ENCODE measurements at regions not wholly inside any gene's neighbourhood (a gene's known extent, or its start where the extent isn't known, plus 50 kb on each side); places are given as distances from the start of the nearest gene placed in this dataset.

DNA sequence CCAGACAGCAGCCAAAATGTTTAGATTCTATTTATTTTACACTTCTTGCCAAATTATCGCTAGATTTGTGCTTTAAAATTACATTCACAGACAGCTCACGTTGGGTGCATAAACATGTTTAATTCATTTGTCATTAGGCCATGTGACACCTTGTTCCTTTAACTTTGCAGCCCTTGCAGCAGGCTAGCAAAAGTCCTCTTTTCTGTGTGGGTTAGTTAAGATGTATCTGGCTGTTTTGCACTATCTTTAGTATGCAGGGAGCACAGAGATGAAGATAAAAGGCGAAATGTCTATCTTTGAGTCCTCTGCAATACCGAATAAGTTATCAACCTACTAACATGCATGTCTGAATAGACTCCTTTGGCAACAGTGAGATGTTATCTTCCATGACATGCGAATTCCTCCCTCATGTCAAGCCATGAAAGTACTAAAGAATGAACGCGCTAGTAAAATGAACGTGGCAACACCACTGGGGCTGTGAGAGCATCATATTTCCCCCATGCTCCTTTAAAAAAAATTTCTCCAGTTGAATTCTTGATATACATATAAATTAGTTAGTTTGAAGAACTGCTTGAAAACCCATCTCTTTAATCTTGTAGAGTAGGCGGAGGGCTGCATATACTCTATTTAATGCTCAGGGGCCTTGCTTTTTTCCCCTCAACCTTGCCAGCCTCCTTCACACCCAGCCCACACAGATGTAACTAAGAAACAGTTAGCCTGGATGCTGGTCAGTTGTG is 620.4 kb upstream of the NR2F2 start:
- TF ChIP-seq TAF1 (IDR thresholded peaks at IDR 0.05; ENCODE audit: low read depth, low read length) (no peak), SPI1 (IDR thresholded peaks at IDR 0.05; ENCODE audit: low read depth, low read length) (no peak), PAX5 (IDR thresholded peaks at IDR 0.05; ENCODE audit: insufficient read depth, low read length, severe bottlenecking) (no peak), POLR2AphosphoS5 (IDR thresholded peaks at IDR 0.05; ENCODE audit: low read depth, low read length) (no peak), POU2F2 (IDR thresholded peaks at IDR 0.05; ENCODE audit: low read depth, low read length) (no peak), POLR2A (IDR thresholded peaks at IDR 0.05; ENCODE audit: low read depth, low read length) (no peak)
- FAIRE-seq, result no peak
- DNase-seq (ENCODE audit: insufficient read length, low spot score), result no peak

DNA sequence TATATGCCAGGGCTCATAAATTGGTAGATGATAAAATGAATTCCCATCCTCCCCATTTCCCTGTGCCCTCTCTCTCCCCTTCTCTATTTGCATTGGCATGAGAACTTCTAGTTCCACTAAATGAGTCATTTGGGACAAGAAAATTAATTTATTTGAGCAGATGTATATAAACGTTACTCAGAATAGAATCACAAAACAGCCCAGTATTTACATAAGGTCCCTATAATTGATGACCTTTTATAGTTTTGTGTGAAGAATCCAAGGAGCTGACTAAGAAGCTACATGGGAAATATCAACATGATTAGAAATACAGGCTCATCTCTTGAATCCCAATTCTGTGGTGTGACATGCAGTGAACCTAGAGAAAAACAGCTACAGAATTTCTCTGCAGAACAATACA is 617.7 kb upstream of the NR2F2 start:
- DNase-seq (ENCODE audit: insufficient read length, low spot score), result no peak
- FAIRE-seq, result no peak
- TF ChIP-seq POU2F2 (IDR thresholded peaks at IDR 0.05; ENCODE audit: low read depth, low read length) (no peak), PAX5 (IDR thresholded peaks at IDR 0.05; ENCODE audit: insufficient read depth, low read length, severe bottlenecking) (no peak)

GRCh38 chr15:95713324-95713723 is 617.2 kb upstream of the NR2F2 start:
- TF ChIP-seq POLR2AphosphoS5 (IDR thresholded peaks at IDR 0.05; ENCODE audit: low read depth, low read length), result no peak
- no peak for TF ChIP-seq SPI1 (IDR thresholded peaks at IDR 0.05; ENCODE audit: low read depth, low read length)
- TF ChIP-seq PAX5 (IDR thresholded peaks at IDR 0.05; ENCODE audit: insufficient read depth, low read length, severe bottlenecking), result no peak
- no peak for TF ChIP-seq TAF1 (IDR thresholded peaks at IDR 0.05; ENCODE audit: low read depth, low read length)
- no peak for TF ChIP-seq POLR2A (IDR thresholded peaks at IDR 0.05; ENCODE audit: low read depth, low read length)
- no peak for TF ChIP-seq POU2F2 (IDR thresholded peaks at IDR 0.05; ENCODE audit: low read depth, low read length)
- FAIRE-seq, result no peak
- no peak for DNase-seq (ENCODE audit: insufficient read length, low spot score)

DNA sequence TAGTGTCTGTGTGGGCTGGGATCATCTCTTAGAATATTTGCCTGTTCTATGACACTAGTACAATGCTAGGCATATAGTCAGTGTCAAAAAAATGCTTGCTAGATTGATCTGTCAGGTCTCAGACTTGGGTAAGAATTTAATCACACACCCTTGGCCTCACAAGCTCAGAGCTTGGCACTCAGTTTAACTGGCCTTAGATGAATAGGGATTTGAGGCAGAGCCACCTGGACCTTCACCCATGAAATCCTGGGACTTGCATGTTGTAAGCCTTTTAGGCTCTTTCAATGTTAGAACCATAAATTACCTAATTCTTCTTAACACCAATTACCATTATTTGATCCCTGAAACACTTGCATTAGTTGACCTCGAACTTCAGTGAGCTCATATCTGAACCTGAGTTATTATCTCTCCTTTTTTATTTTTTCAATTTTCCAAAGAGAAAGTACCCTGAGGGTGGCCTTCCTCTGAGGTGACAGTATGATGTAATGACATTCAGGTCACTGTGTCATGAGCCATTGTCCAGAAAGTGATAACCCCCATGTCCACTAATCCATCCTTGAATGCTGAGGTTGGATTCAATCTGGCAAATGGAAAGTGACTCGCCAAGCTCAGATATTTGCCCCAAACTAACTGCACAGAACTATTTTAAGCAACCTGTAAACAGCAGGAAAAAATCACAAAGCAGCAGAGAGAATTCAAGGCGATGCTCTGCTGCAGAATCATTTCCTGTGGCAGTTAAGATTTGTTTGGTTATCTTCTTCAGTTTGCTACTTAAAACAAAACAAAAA is 615.2 kb upstream of the NR2F2 start:
- peak; percentile 45 for FAIRE-seq
- no peak for DNase-seq (ENCODE audit: insufficient read length, low spot score)
- no peak for TF ChIP-seq POLR2AphosphoS5 (IDR thresholded peaks at IDR 0.05; ENCODE audit: low read depth, low read length)
- TF ChIP-seq SPI1 (IDR thresholded peaks at IDR 0.05; ENCODE audit: low read depth, low read length), result no peak
- no peak for TF ChIP-seq POU2F2 (IDR thresholded peaks at IDR 0.05; ENCODE audit: low read depth, low read length)
- TF ChIP-seq TAF1 (IDR thresholded peaks at IDR 0.05; ENCODE audit: low read depth, low read length), result no peak
- no peak for TF ChIP-seq POLR2A (IDR thresholded peaks at IDR 0.05; ENCODE audit: low read depth, low read length)

- TF ChIP-seq POU2F2 (IDR thresholded peaks at IDR 0.05; ENCODE audit: low read depth, low read length) (no peak), PAX5 (IDR thresholded peaks at IDR 0.05; ENCODE audit: insufficient read depth, low read length, severe bottlenecking) (no peak), TAF1 (IDR thresholded peaks at IDR 0.05; ENCODE audit: low read depth, low read length) (no peak), SPI1 (IDR thresholded peaks at IDR 0.05; ENCODE audit: low read depth, low read length) (no peak), POLR2AphosphoS5 (IDR thresholded peaks at IDR 0.05; ENCODE audit: low read depth, low read length) (no peak), POLR2A (IDR thresholded peaks at IDR 0.05; ENCODE audit: low read depth, low read length) (no peak)
- FAIRE-seq (no peak), DNase-seq (ENCODE audit: insufficient read length, low spot score) (no peak)
Observed at GRCh38 chr15:95715906-95716656, 614.4 kb upstream of the NR2F2 start.

- TF ChIP-seq POU2F2 (IDR thresholded peaks at IDR 0.05; ENCODE audit: low read depth, low read length) (no peak), POLR2A (IDR thresholded peaks at IDR 0.05; ENCODE audit: low read depth, low read length) (no peak), SPI1 (IDR thresholded peaks at IDR 0.05; ENCODE audit: low read depth, low read length) (no peak), PAX5 (IDR thresholded peaks at IDR 0.05; ENCODE audit: insufficient read depth, low read length, severe bottlenecking) (no peak), TAF1 (IDR thresholded peaks at IDR 0.05; ENCODE audit: low read depth, low read length) (no peak), POLR2AphosphoS5 (IDR thresholded peaks at IDR 0.05; ENCODE audit: low read depth, low read length) (no peak)
- DNase-seq (ENCODE audit: insufficient read length, low spot score) (no peak), FAIRE-seq (no peak)
Observed at GRCh38 chr15:95716708-95717107, 613.8 kb upstream of the NR2F2 start.

DNA sequence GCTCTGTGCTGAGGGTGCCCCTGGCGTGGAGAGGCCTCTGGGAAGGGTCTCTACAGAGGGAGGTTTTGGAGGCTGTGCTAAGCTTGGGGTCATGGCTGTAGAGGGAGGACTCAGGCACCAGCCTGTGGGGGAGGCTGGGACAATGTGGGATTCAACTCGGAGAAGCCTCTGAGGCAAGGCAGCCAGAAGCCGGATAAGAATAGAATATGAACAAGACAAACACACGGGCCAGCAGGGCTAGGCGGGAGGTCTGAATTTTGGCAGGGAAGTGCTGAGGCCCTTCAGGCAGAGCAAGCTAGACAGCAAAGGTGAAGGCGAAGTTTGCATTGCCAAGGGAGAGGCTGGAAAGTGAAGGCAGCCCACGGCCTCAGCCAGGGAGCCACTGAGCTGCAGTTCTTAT is 612.1 kb upstream of the NR2F2 start:
- FAIRE-seq, result no peak

GRCh38 chr15:95724908-95725633 is 605.4 kb upstream of the NR2F2 start:
- no peak for FAIRE-seq
- TF ChIP-seq SPI1 (IDR thresholded peaks at IDR 0.05; ENCODE audit: low read depth, low read length) (no peak), POU2F2 (IDR thresholded peaks at IDR 0.05; ENCODE audit: low read depth, low read length) (no peak), TAF1 (IDR thresholded peaks at IDR 0.05; ENCODE audit: low read depth, low read length) (no peak), POLR2A (IDR thresholded peaks at IDR 0.05; ENCODE audit: low read depth, low read length) (no peak), PAX5 (IDR thresholded peaks at IDR 0.05; ENCODE audit: insufficient read depth, low read length, severe bottlenecking) (no peak), POLR2AphosphoS5 (IDR thresholded peaks at IDR 0.05; ENCODE audit: low read depth, low read length) (no peak)
- DNase-seq (ENCODE audit: insufficient read length, low spot score), result no peak

More for the DNA sequence above, 612.1 kb upstream of the NR2F2 start:
- DNase-seq (ENCODE audit: insufficient read length, low spot score), result no peak
- TF ChIP-seq SPI1 (IDR thresholded peaks at IDR 0.05; ENCODE audit: low read depth, low read length) (no peak), POU2F2 (IDR thresholded peaks at IDR 0.05; ENCODE audit: low read depth, low read length) (no peak), PAX5 (IDR thresholded peaks at IDR 0.05; ENCODE audit: insufficient read depth, low read length, severe bottlenecking) (no peak), POLR2AphosphoS5 (IDR thresholded peaks at IDR 0.05; ENCODE audit: low read depth, low read length) (no peak), POLR2A (IDR thresholded peaks at IDR 0.05; ENCODE audit: low read depth, low read length) (no peak), TAF1 (IDR thresholded peaks at IDR 0.05; ENCODE audit: low read depth, low read length) (no peak)

Measured in GM12891 (cell line).